ENCODE measurements at regions not wholly inside any gene's neighbourhood (a gene's known extent, or its start where the extent isn't known, plus 50 kb on each side); places are given as distances from the start of the nearest gene placed in this dataset.
"Not testable (repeated sequence)": the region's sequence is repeated elsewhere in the genome, so short reads cannot be mapped to it uniquely, and the experiment has no call there.

GRCh38 chrX:46039526-46039925, 505.7 kb downstream of the ZNF674 start:
- Mint-ChIP-seq H3K4me3 (no peak overlapping the region), H3K4me1 (ENCODE audit: low read depth) (no peaks in the 10 kb centered on the region), H3K9me3 (peaks cover 7% of the 10 kb centered on the region)

GRCh38 chrX:46036508-46036907, 508.7 kb downstream of the ZNF674 start:
- Mint-ChIP-seq H3K9me3 (peaks cover 4% of the 10 kb centered on the region), H3K27me3 (ENCODE audit: low read depth) (no peaks in the 10 kb centered on the region), H3K36me3 (ENCODE audit: low read depth) (no peaks in the 10 kb centered on the region), H3K27ac (no peak overlapping the region), H3K4me1 (ENCODE audit: low read depth) (no peaks in the 10 kb centered on the region), H3K4me3 (no peak overlapping the region)

More at GRCh38 chrX:46039526-46039925, 505.7 kb downstream of the ZNF674 start:
- Mint-ChIP-seq H3K27me3 (ENCODE audit: low read depth) (no peaks in the 10 kb centered on the region), H3K36me3 (ENCODE audit: low read depth) (no peaks in the 10 kb centered on the region), H3K27ac (no peak overlapping the region)

- no peak overlapping the region for H3K27ac Mint-ChIP-seq
- no peaks in the 10 kb centered on the region for H3K4me1 Mint-ChIP-seq (ENCODE audit: low read depth)
- no peaks in the 10 kb centered on the region for H3K9me3 Mint-ChIP-seq
- H3K36me3 Mint-ChIP-seq (ENCODE audit: low read depth), result no peaks in the 10 kb centered on the region
- H3K27me3 Mint-ChIP-seq (ENCODE audit: low read depth), result no peaks in the 10 kb centered on the region
- no peak overlapping the region for H3K4me3 Mint-ChIP-seq
Observed at GRCh38 chrX:46034868-46035267, 510.4 kb downstream of the ZNF674 start.

GRCh38 chrX:46029777-46030176, 515.4 kb downstream of the ZNF674 start:
- Mint-ChIP-seq H3K27me3 (ENCODE audit: low read depth) (no peaks in the 10 kb centered on the region), H3K4me1 (ENCODE audit: low read depth) (no peaks in the 10 kb centered on the region), H3K36me3 (ENCODE audit: low read depth) (no peaks in the 10 kb centered on the region), H3K9me3 (no peaks in the 10 kb centered on the region), H3K27ac (no peak overlapping the region), H3K4me3 (no peak overlapping the region)

GRCh38 chrX:46016296-46016695, 528.9 kb downstream of the ZNF674 start:
- no peak overlapping the region for H3K4me3 Mint-ChIP-seq
- H3K4me1 Mint-ChIP-seq (ENCODE audit: low read depth), result no peaks in the 10 kb centered on the region
- H3K27ac Mint-ChIP-seq, result no peak overlapping the region
- no peaks in the 10 kb centered on the region for H3K9me3 Mint-ChIP-seq
- no peaks in the 10 kb centered on the region for H3K27me3 Mint-ChIP-seq (ENCODE audit: low read depth)
- H3K36me3 Mint-ChIP-seq (ENCODE audit: low read depth), result no peaks in the 10 kb centered on the region

- no peak overlapping the region for H3K27ac Mint-ChIP-seq
- no peaks in the 10 kb centered on the region for H3K36me3 Mint-ChIP-seq (ENCODE audit: low read depth)
- no peaks in the 10 kb centered on the region for H3K9me3 Mint-ChIP-seq
- no peaks in the 10 kb centered on the region for H3K27me3 Mint-ChIP-seq (ENCODE audit: low read depth)
- no peaks in the 10 kb centered on the region for H3K4me1 Mint-ChIP-seq (ENCODE audit: low read depth)
- no peak overlapping the region for H3K4me3 Mint-ChIP-seq
Observed at GRCh38 chrX:46015653-46016052, 529.6 kb downstream of the ZNF674 start.

GRCh38 chrX:45992402-45993123, 552.7 kb downstream of the ZNF674 start:
- H3K27me3 Mint-ChIP-seq (ENCODE audit: low read depth), result no peaks in the 10 kb centered on the region
- no peak overlapping the region for H3K27ac Mint-ChIP-seq
- no peaks in the 10 kb centered on the region for H3K4me1 Mint-ChIP-seq (ENCODE audit: low read depth)
- no peaks in the 10 kb centered on the region for H3K36me3 Mint-ChIP-seq (ENCODE audit: low read depth)
- H3K9me3 Mint-ChIP-seq, result peaks cover 7% of the 10 kb centered on the region
- H3K4me3 Mint-ChIP-seq, result no peak overlapping the region

GRCh38 chrX:45986971-45987370, 558.2 kb downstream of the ZNF674 start:
- no peak overlapping the region for H3K27ac Mint-ChIP-seq
- H3K4me3 Mint-ChIP-seq, result no peak overlapping the region
- no peaks in the 10 kb centered on the region for H3K27me3 Mint-ChIP-seq (ENCODE audit: low read depth)
- peaks cover 2% of the 10 kb centered on the region for H3K9me3 Mint-ChIP-seq
- no peaks in the 10 kb centered on the region for H3K36me3 Mint-ChIP-seq (ENCODE audit: low read depth)
- no peaks in the 10 kb centered on the region for H3K4me1 Mint-ChIP-seq (ENCODE audit: low read depth)

GRCh38 chrX:45986081-45986480, 559.1 kb downstream of the ZNF674 start:
- no peaks in the 10 kb centered on the region for H3K27me3 Mint-ChIP-seq (ENCODE audit: low read depth)
- no peak overlapping the region for H3K4me3 Mint-ChIP-seq
- no peaks in the 10 kb centered on the region for H3K4me1 Mint-ChIP-seq (ENCODE audit: low read depth)
- no peaks in the 10 kb centered on the region for H3K36me3 Mint-ChIP-seq (ENCODE audit: low read depth)
- H3K27ac Mint-ChIP-seq, result no peak overlapping the region
- no peaks in the 10 kb centered on the region for H3K9me3 Mint-ChIP-seq

GRCh38 chrX:45982958-45983727, 562.1 kb downstream of the ZNF674 start:
- not testable (repeated sequence) for H3K36me3 Mint-ChIP-seq (ENCODE audit: low read depth); H3K27me3 Mint-ChIP-seq (ENCODE audit: low read depth); H3K27ac Mint-ChIP-seq; H3K9me3 Mint-ChIP-seq; H3K4me3 Mint-ChIP-seq; H3K4me1 Mint-ChIP-seq (ENCODE audit: low read depth)

GRCh38 chrX:45980726-45981125, 564.5 kb downstream of the ZNF674 start:
- Mint-ChIP-seq H3K4me1 (ENCODE audit: low read depth) (no peaks in the 10 kb centered on the region), H3K27ac (no peak overlapping the region), H3K4me3 (no peak overlapping the region), H3K9me3 (no peaks in the 10 kb centered on the region), H3K36me3 (ENCODE audit: low read depth) (no peaks in the 10 kb centered on the region), H3K27me3 (ENCODE audit: low read depth) (peaks cover 3% of the 10 kb centered on the region)

GRCh38 chrX:45975633-45976032, 569.6 kb downstream of the ZNF674 start:
- H3K9me3 Mint-ChIP-seq, result peaks cover 3% of the 10 kb centered on the region
- H3K36me3 Mint-ChIP-seq (ENCODE audit: low read depth), result no peaks in the 10 kb centered on the region
- no peaks in the 10 kb centered on the region for H3K4me1 Mint-ChIP-seq (ENCODE audit: low read depth)
- no peak overlapping the region for H3K4me3 Mint-ChIP-seq
- peaks cover 3% of the 10 kb centered on the region for H3K27me3 Mint-ChIP-seq (ENCODE audit: low read depth)
- H3K27ac Mint-ChIP-seq, result no peak overlapping the region

- Mint-ChIP-seq H3K4me3 (no peak overlapping the region), H3K9me3 (peaks cover 8% of the 10 kb centered on the region), H3K36me3 (ENCODE audit: low read depth) (no peaks in the 10 kb centered on the region), H3K27ac (no peak overlapping the region), H3K4me1 (ENCODE audit: low read depth) (no peaks in the 10 kb centered on the region), H3K27me3 (ENCODE audit: low read depth) (no peaks in the 10 kb centered on the region)
Observed at GRCh38 chrX:45972636-45973035, 572.6 kb downstream of the ZNF674 start.

GRCh38 chrX:45959567-45959966, 585.7 kb downstream of the ZNF674 start:
- no peak overlapping the region for H3K27ac Mint-ChIP-seq
- no peaks in the 10 kb centered on the region for H3K9me3 Mint-ChIP-seq
- H3K36me3 Mint-ChIP-seq (ENCODE audit: low read depth), result no peaks in the 10 kb centered on the region
- no peaks in the 10 kb centered on the region for H3K27me3 Mint-ChIP-seq (ENCODE audit: low read depth)
- H3K4me1 Mint-ChIP-seq (ENCODE audit: low read depth), result no peaks in the 10 kb centered on the region
- H3K4me3 Mint-ChIP-seq, result no peak overlapping the region

- no peaks in the 10 kb centered on the region for H3K27me3 Mint-ChIP-seq (ENCODE audit: low read depth)
- no peaks in the 10 kb centered on the region for H3K9me3 Mint-ChIP-seq
- H3K4me1 Mint-ChIP-seq (ENCODE audit: low read depth), result no peaks in the 10 kb centered on the region
- no peak overlapping the region for H3K27ac Mint-ChIP-seq
- H3K36me3 Mint-ChIP-seq (ENCODE audit: low read depth), result no peaks in the 10 kb centered on the region
- no peak overlapping the region for H3K4me3 Mint-ChIP-seq
Observed at GRCh38 chrX:45956191-45956870, 588.9 kb downstream of the ZNF674 start.
